ENCODE measurements at regions not wholly inside any gene's neighbourhood (a gene's known extent, or its start where the extent isn't known, plus 50 kb on each side); places are given as distances from the start of the nearest gene placed in this dataset.

- no peak for DNase-seq
These were observed 465.4 kb upstream of the CCL2 start for GRCh38 chr17:33789658-33790057.

GRCh38 chr17:33797181-33797580, 457.9 kb upstream of the CCL2 start:
- DNase-seq, result no peak

GRCh38 chr17:33798308-33798707, 456.8 kb upstream of the CCL2 start:
- DNase-seq, result no peak

GRCh38 chr17:33802349-33803198, 452.5 kb upstream of the CCL2 start:
- DNase-seq, result no peak

- DNase-seq, result no peak
These were observed 451.8 kb upstream of the CCL2 start for GRCh38 chr17:33803199-33803685.

GRCh38 chr17:33803686-33804085, 451.4 kb upstream of the CCL2 start:
- DNase-seq, result no peak

GRCh38 chr17:33804401-33804800, 450.7 kb upstream of the CCL2 start:
- no peak for DNase-seq

- DNase-seq, result no peak
These were observed 448.5 kb upstream of the CCL2 start for GRCh38 chr17:33806631-33807030.

- no peak for DNase-seq
These were observed 445.3 kb upstream of the CCL2 start for GRCh38 chr17:33809748-33810147.

GRCh38 chr17:33811004-33811760, 443.9 kb upstream of the CCL2 start:
- no peak for DNase-seq

- no peak for DNase-seq
These were observed 443.0 kb upstream of the CCL2 start for GRCh38 chr17:33811984-33812577.

- DNase-seq, result no peak
These were observed 440.2 kb upstream of the CCL2 start for GRCh38 chr17:33814852-33815251.

- no peak for DNase-seq
These were observed 439.0 kb upstream of the CCL2 start for GRCh38 chr17:33816036-33816435.

GRCh38 chr17:33816842-33817617, 438.1 kb upstream of the CCL2 start:
- DNase-seq, result no peak

- DNase-seq, result no peak
These were observed 435.5 kb upstream of the CCL2 start for GRCh38 chr17:33819539-33819938.

- no peak for DNase-seq
These were observed 422.8 kb upstream of the CCL2 start for GRCh38 chr17:33832262-33832661.

- peak; percentile 75 for DNase-seq
These were observed 417.8 kb upstream of the CCL2 start for GRCh38 chr17:33837281-33837680.

- no peak for DNase-seq
These were observed 416.8 kb upstream of the CCL2 start for GRCh38 chr17:33838281-33838680.

- no peak for DNase-seq
These were observed 407.2 kb upstream of the CCL2 start for GRCh38 chr17:33847900-33848299.

GRCh38 chr17:33848433-33848832, 406.7 kb upstream of the CCL2 start:
- no peak for DNase-seq

GRCh38 chr17:33854596-33854995, 400.5 kb upstream of the CCL2 start:
- no peak for DNase-seq

- DNase-seq, result no peak
These were observed 397.0 kb upstream of the CCL2 start for GRCh38 chr17:33858121-33858520.

GRCh38 chr17:33858682-33859081, 396.4 kb upstream of the CCL2 start:
- no peak for DNase-seq
